ENCODE measurements at regions not wholly inside any gene's neighbourhood (a gene's known extent, or its start where the extent isn't known, plus 50 kb on each side); places are given as distances from the start of the nearest gene placed in this dataset.
"Not testable (repeated sequence)": the region's sequence is repeated elsewhere in the genome, so short reads cannot be mapped to it uniquely, and the experiment has no call there.

DNA sequence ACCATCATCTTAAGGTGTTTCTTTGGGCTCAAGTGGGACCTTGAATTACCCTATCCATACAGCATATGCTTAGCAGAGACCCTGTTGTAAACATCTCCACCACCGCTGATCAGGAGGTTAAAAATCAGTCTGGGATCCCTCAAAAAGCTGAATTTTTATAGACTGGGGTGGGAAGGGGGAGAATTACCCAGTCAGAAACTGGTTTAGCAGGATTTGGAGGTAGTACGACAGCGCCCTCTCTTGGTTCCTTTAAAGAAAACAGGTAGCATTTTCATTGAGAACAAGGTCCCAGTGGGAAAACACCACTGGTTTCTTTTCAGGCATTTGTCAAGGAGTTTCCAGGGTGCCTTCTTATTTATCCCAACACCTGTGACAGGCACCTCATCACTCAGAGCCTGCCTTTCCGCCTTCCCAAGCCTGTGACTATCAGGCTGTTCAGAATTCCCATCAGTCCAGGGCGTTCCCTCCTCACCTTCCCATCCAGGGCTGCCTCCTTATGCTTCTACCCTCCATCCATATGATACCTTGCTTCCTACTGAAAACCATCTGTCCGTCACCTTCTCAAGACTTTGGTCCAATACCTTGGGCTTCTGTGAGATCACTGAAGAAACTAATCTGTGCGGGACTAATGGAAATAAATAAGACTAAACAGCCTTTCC, 203.8 kb upstream of the RAI14 start:
- Histone ChIP-seq H3K9me3 (ENCODE audit: control insufficient read depth in 1 of 2, low read length in 2 of 2) (no peaks in the 10 kb centered on the region), H3K4me3 (ENCODE audit: low read depth in 1 of 2, low read length in 2 of 2) (no peak overlapping the region), H3K36me3 (ENCODE audit: control insufficient read depth in 1 of 2, insufficient read depth in 2 of 2, low read length in 2 of 2) (no peaks in the 10 kb centered on the region), H3K27me3 (ENCODE audit: low read depth, low read length) (no peaks in the 10 kb centered on the region), H3K27ac (ENCODE audit: low read length) (no peak overlapping the region), H3K4me1 (ENCODE audit: control insufficient read depth in 1 of 2, insufficient read depth in 2 of 2, low read length in 2 of 2) (no peaks in the 10 kb centered on the region)

DNA sequence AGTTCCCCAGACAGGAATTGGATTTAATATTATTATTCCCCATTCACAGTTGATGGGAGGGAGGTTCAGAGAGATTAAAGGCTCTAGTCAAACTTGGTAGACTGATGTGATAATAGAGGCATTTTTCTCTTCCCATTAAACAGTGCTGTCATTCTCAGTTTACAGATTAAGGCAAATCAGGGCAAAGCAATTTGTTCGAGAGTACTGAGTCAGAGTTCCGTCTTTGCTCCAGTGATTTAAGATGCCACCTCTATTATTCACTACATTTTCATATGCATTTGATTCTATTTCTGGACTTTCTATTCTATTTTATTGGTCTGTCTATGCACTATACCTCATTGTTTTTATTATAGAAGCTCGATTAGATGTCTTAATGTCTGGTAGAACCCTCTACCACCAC, 201.0 kb upstream of the RAI14 start:
- H3K36me3 ChIP-seq (ENCODE audit: control insufficient read depth in 1 of 2, insufficient read depth in 2 of 2, low read length in 2 of 2) = no peaks in the 10 kb centered on the region
- no peak overlapping the region for H3K4me3 ChIP-seq (ENCODE audit: low read depth in 1 of 2, low read length in 2 of 2)
- H3K27ac ChIP-seq (ENCODE audit: low read length) = no peak overlapping the region
- H3K27me3 ChIP-seq (ENCODE audit: low read depth, low read length) = no peaks in the 10 kb centered on the region
- H3K4me1 ChIP-seq (ENCODE audit: control insufficient read depth in 1 of 2, insufficient read depth in 2 of 2, low read length in 2 of 2) = no peaks in the 10 kb centered on the region
- no peaks in the 10 kb centered on the region for H3K9me3 ChIP-seq (ENCODE audit: control insufficient read depth in 1 of 2, low read length in 2 of 2)

GRCh38 chr5:34459908-34460307, 196.2 kb upstream of the RAI14 start:
- H3K36me3 ChIP-seq (ENCODE audit: control insufficient read depth in 1 of 2, insufficient read depth in 2 of 2, low read length in 2 of 2) = no peaks in the 10 kb centered on the region
- no peaks in the 10 kb centered on the region for H3K9me3 ChIP-seq (ENCODE audit: control insufficient read depth in 1 of 2, low read length in 2 of 2)
- no peak overlapping the region for H3K4me3 ChIP-seq (ENCODE audit: low read depth in 1 of 2, low read length in 2 of 2)
- H3K27me3 ChIP-seq (ENCODE audit: low read depth, low read length) = no peaks in the 10 kb centered on the region
- no peak overlapping the region for H3K27ac ChIP-seq (ENCODE audit: low read length)
- H3K4me1 ChIP-seq (ENCODE audit: control insufficient read depth in 1 of 2, insufficient read depth in 2 of 2, low read length in 2 of 2) = peaks cover 0 to 3% of the 10 kb centered on the region in 2 donors

GRCh38 chr5:34460496-34460895, 195.6 kb upstream of the RAI14 start:
- no peaks in the 10 kb centered on the region for H3K9me3 ChIP-seq (ENCODE audit: control insufficient read depth in 1 of 2, low read length in 2 of 2)
- H3K36me3 ChIP-seq (ENCODE audit: control insufficient read depth in 1 of 2, insufficient read depth in 2 of 2, low read length in 2 of 2) = no peaks in the 10 kb centered on the region
- H3K4me1 ChIP-seq (ENCODE audit: control insufficient read depth in 1 of 2, insufficient read depth in 2 of 2, low read length in 2 of 2) = peaks cover 0 to 3% of the 10 kb centered on the region in 2 donors
- H3K4me3 ChIP-seq (ENCODE audit: low read depth in 1 of 2, low read length in 2 of 2) = no peak overlapping the region
- no peak overlapping the region for H3K27ac ChIP-seq (ENCODE audit: low read length)
- H3K27me3 ChIP-seq (ENCODE audit: low read depth, low read length) = no peaks in the 10 kb centered on the region

GRCh38 chr5:34464829-34465228, 191.3 kb upstream of the RAI14 start:
- H3K27ac ChIP-seq (ENCODE audit: low read length) = no peak overlapping the region
- no peaks in the 10 kb centered on the region for H3K36me3 ChIP-seq (ENCODE audit: control insufficient read depth in 1 of 2, insufficient read depth in 2 of 2, low read length in 2 of 2)
- H3K4me3 ChIP-seq (ENCODE audit: low read depth in 1 of 2, low read length in 2 of 2) = no peak overlapping the region
- H3K4me1 ChIP-seq (ENCODE audit: control insufficient read depth in 1 of 2, insufficient read depth in 2 of 2, low read length in 2 of 2) = peaks cover 0 to 3% of the 10 kb centered on the region in 2 donors
- H3K9me3 ChIP-seq (ENCODE audit: control insufficient read depth in 1 of 2, low read length in 2 of 2) = no peaks in the 10 kb centered on the region
- H3K27me3 ChIP-seq (ENCODE audit: low read depth, low read length) = no peaks in the 10 kb centered on the region

GRCh38 chr5:34465301-34465700, 190.8 kb upstream of the RAI14 start:
- not testable (repeated sequence) for H3K27ac ChIP-seq (ENCODE audit: low read length); H3K9me3 ChIP-seq (ENCODE audit: control insufficient read depth in 1 of 2, low read length in 2 of 2); H3K4me3 ChIP-seq (ENCODE audit: low read depth in 1 of 2, low read length in 2 of 2); H3K27me3 ChIP-seq (ENCODE audit: low read depth, low read length); H3K4me1 ChIP-seq (ENCODE audit: control insufficient read depth in 1 of 2, insufficient read depth in 2 of 2, low read length in 2 of 2); H3K36me3 ChIP-seq (ENCODE audit: control insufficient read depth in 1 of 2, insufficient read depth in 2 of 2, low read length in 2 of 2)

- H3K27ac ChIP-seq (ENCODE audit: low read length); H3K4me3 ChIP-seq (ENCODE audit: low read depth in 1 of 2, low read length in 2 of 2); H3K4me1 ChIP-seq (ENCODE audit: control insufficient read depth in 1 of 2, insufficient read depth in 2 of 2, low read length in 2 of 2); H3K9me3 ChIP-seq (ENCODE audit: control insufficient read depth in 1 of 2, low read length in 2 of 2); H3K27me3 ChIP-seq (ENCODE audit: low read depth, low read length); H3K36me3 ChIP-seq (ENCODE audit: control insufficient read depth in 1 of 2, insufficient read depth in 2 of 2, low read length in 2 of 2): not testable (repeated sequence)
Observed at GRCh38 chr5:34466519-34467388, 189.4 kb upstream of the RAI14 start.

DNA sequence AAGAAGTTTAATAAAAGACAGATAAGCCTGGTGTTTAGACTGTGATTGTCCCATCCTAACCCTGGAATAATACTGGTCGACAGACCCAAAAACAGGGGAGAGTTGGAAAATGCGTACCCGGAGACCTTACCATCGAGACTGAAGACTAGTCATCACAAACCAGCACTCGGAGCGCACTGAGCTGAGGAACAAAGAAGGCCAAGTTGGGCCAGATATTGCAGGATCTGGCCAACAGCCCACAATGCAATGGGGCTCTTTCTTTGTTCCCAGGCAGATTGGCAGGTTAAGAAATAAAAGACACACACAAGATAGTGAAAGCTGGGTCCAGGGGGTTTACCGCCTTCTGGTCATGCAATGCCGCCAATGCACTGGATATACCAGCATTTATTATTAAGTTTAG, 188.7 kb upstream of the RAI14 start:
- Histone ChIP-seq H3K4me3 (ENCODE audit: low read depth in 1 of 2, low read length in 2 of 2) (no peak overlapping the region), H3K9me3 (ENCODE audit: control insufficient read depth in 1 of 2, low read length in 2 of 2) (no peaks in the 10 kb centered on the region), H3K27ac (ENCODE audit: low read length) (no peak overlapping the region), H3K36me3 (ENCODE audit: control insufficient read depth in 1 of 2, insufficient read depth in 2 of 2, low read length in 2 of 2) (no peaks in the 10 kb centered on the region), H3K27me3 (ENCODE audit: low read depth, low read length) (no peaks in the 10 kb centered on the region), H3K4me1 (ENCODE audit: control insufficient read depth in 1 of 2, insufficient read depth in 2 of 2, low read length in 2 of 2) (no peaks in the 10 kb centered on the region)

GRCh38 chr5:34467984-34468383, 188.1 kb upstream of the RAI14 start:
- not testable (repeated sequence) for H3K27me3 ChIP-seq (ENCODE audit: low read depth, low read length); H3K9me3 ChIP-seq (ENCODE audit: control insufficient read depth in 1 of 2, low read length in 2 of 2); H3K4me3 ChIP-seq (ENCODE audit: low read depth in 1 of 2, low read length in 2 of 2); H3K36me3 ChIP-seq (ENCODE audit: control insufficient read depth in 1 of 2, insufficient read depth in 2 of 2, low read length in 2 of 2); H3K4me1 ChIP-seq (ENCODE audit: control insufficient read depth in 1 of 2, insufficient read depth in 2 of 2, low read length in 2 of 2); H3K27ac ChIP-seq (ENCODE audit: low read length)

GRCh38 chr5:34469971-34470370, 186.2 kb upstream of the RAI14 start:
- Histone ChIP-seq H3K27me3 (ENCODE audit: low read depth, low read length) (no peaks in the 10 kb centered on the region), H3K4me1 (ENCODE audit: control insufficient read depth in 1 of 2, insufficient read depth in 2 of 2, low read length in 2 of 2) (no peaks in the 10 kb centered on the region), H3K27ac (ENCODE audit: low read length) (no peak overlapping the region), H3K36me3 (ENCODE audit: control insufficient read depth in 1 of 2, insufficient read depth in 2 of 2, low read length in 2 of 2) (no peaks in the 10 kb centered on the region), H3K9me3 (ENCODE audit: control insufficient read depth in 1 of 2, low read length in 2 of 2) (no peaks in the 10 kb centered on the region), H3K4me3 (ENCODE audit: low read depth in 1 of 2, low read length in 2 of 2) (no peak overlapping the region)

DNA sequence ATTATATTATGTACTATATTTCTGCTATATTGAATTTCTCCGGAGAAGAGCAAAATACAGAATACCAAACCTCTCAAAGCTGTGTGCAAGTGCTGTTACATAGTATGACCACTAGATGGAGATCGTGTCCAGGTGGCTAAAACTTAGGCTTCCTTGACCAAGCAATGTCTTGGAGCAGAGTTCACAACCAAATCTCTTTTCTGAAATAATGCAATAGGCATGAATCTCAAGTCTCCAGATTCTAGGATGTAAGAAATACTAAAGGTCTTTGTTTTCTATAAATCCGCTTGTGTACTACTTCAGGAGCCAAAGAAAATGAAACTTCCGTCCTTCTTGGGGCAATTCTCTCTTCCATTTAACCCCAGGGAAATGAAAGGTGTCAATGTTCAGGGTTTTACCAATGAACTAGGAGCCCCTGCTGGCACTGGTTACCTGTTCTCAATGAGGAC, 181.5 kb upstream of the RAI14 start:
- no peaks in the 10 kb centered on the region for H3K4me1 ChIP-seq (ENCODE audit: control insufficient read depth in 1 of 2, insufficient read depth in 2 of 2, low read length in 2 of 2)
- no peak overlapping the region for H3K4me3 ChIP-seq (ENCODE audit: low read depth in 1 of 2, low read length in 2 of 2)
- H3K27ac ChIP-seq (ENCODE audit: low read length) = no peak overlapping the region
- H3K27me3 ChIP-seq (ENCODE audit: low read depth, low read length) = no peaks in the 10 kb centered on the region
- H3K36me3 ChIP-seq (ENCODE audit: control insufficient read depth in 1 of 2, insufficient read depth in 2 of 2, low read length in 2 of 2) = no peaks in the 10 kb centered on the region
- H3K9me3 ChIP-seq (ENCODE audit: control insufficient read depth in 1 of 2, low read length in 2 of 2) = no peaks in the 10 kb centered on the region
